Kidney (tissue), 13 donors: ENCODE measurements at regions not wholly inside any gene's neighbourhood (a gene's known extent, or its start where the extent isn't known, plus 50 kb on each side); places are given as distances from the start of the nearest gene placed in this dataset.
A peak's percentile ranks its signal among the peaks of the same experiment; 100 is the strongest.

Experiments
- DNase-seq, 5 donors: peaks; one replicate each; pipeline ENCODE4 v3.0.0-alpha.2; 2013 to 2020
- FAIRE-seq: peaks from 2 replicates; lab custom pipeline; 2012; peaks lifted over from hg19 to GRCh38; lab: Jason Lieb, UNC
- H3K27ac ChIP-seq, 2 donors: one replicate each; pipeline ENCODE4 v1.7.0; 2013; ENCODE audit warnings: low read depth in 2 of 2, low read length in 2 of 2, inconsistent platforms in 1 of 2
- H3K27me3 ChIP-seq: one replicate; pipeline ENCODE4 v1.7.1; 2013; ENCODE audit warnings: low read length, inconsistent platforms; ENCODE audit not compliant: control insufficient read depth, insufficient read depth
- H3K36me3 ChIP-seq, 3 donors: one replicate each; pipeline versions ENCODE4 v1.7.0 to v1.7.1; 2013; ENCODE audit warnings: low read length in 3 of 3, control low read depth in 1 of 3, inconsistent platforms in 1 of 3; ENCODE audit not compliant: insufficient read depth in 3 of 3, control insufficient read depth in 2 of 3
- H3K4me1 ChIP-seq, 3 donors: one replicate each; pipeline versions ENCODE4 v1.7.0 to v1.7.1; 2013; ENCODE audit warnings: low read length in 3 of 3, inconsistent platforms in 1 of 3, low read depth in 1 of 3; ENCODE audit not compliant: control insufficient read depth in 2 of 3, insufficient read depth in 2 of 3
- H3K4me3 ChIP-seq, 3 donors: one replicate each; pipeline versions ENCODE4 v1.7.0 to v1.8.1; 2013; ENCODE audit warnings: low read length in 3 of 3, control low read depth in 1 of 3, inconsistent platforms in 1 of 3
- H3K9ac ChIP-seq, 3 donors: one replicate each; pipeline versions ENCODE4 v1.7.0 to v1.7.1; 2013; ENCODE audit warnings: low read length in 3 of 3, control low read depth in 1 of 3, inconsistent platforms in 1 of 3
- H3K9me3 ChIP-seq, 3 donors: one replicate each; pipeline versions ENCODE4 v1.7.0 to v1.7.1; 2013; ENCODE audit warnings: low read length in 3 of 3, control low read depth in 1 of 3, inconsistent platforms in 1 of 3; ENCODE audit not compliant: control insufficient read depth in 2 of 3, insufficient read depth in 1 of 3
- CTCF ChIP-seq: IDR thresholded peaks from 3 replicates; pipeline ENCODE4 v1.5.1; 2012; ENCODE audit warnings: mild to moderate bottlenecking, moderate library complexity, borderline replicate concordance; ENCODE audit not compliant: insufficient read depth; ENCODE audit errors: extremely low read depth
- intact Hi-C: fragments of 100-400 bp; cut with DNase I; formaldehyde crosslinking; loops from one replicate; pipeline ENCODE4 v1.11.1; 2022
- donor health status: control.
- donor health status: control.
- donor health status: control.
- donor health status: control.
- donor health status: control.
- donor health status: DM: yes; HTN: yes; CAD: no.
- donor health status: Normal renal cell carcinoma (clear cell type).

GRCh38 chr13:84934911-84935310, 864.3 kb downstream of the SLITRK6 start:
- Histone ChIP-seq H3K27me3 (no peaks in the 10 kb centered on the region), H3K9me3 (no peaks in the 10 kb centered on the region), H3K4me1 (no peaks in the 10 kb centered on the region), H3K4me3 (no peak overlapping the region), H3K27ac (no peak overlapping the region), H3K36me3 (no peaks in the 10 kb centered on the region), H3K9ac (no peak overlapping the region)
- DNase-seq (no peak), FAIRE-seq (no peak)
- intact Hi-C loops, result no loop called here
- no peak for TF ChIP-seq CTCF

DNA sequence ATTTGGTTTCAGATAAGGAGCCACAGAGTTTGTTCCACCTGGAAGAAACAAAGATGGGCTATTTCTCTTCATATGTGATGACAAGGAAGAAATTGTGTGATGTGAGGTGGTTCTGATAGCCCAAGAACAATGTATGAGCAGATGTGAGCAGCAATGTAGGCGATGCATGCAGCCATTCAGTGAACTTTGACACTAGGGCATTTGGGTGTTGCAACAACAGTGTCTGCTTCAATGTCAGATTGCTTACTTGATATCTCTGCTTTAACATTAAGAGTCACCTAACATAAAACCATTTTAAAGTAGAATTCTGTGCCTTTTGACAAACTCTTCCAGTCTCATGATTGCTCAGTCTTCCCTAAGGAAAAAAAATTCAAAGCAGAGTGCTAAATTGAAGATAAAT, 865.4 kb downstream of the SLITRK6 start:
- intact Hi-C loops, result no loop called here
- DNase-seq (no peak), FAIRE-seq (no peak)
- H3K27me3 ChIP-seq, result no peaks in the 10 kb centered on the region
- no peak for TF ChIP-seq CTCF
- H3K9ac ChIP-seq, result no peak overlapping the region
- no peak overlapping the region for H3K27ac ChIP-seq
- no peaks in the 10 kb centered on the region for H3K4me1 ChIP-seq
- H3K36me3 ChIP-seq, result no peaks in the 10 kb centered on the region
- H3K9me3 ChIP-seq, result no peaks in the 10 kb centered on the region
- H3K4me3 ChIP-seq, result no peak overlapping the region

DNA sequence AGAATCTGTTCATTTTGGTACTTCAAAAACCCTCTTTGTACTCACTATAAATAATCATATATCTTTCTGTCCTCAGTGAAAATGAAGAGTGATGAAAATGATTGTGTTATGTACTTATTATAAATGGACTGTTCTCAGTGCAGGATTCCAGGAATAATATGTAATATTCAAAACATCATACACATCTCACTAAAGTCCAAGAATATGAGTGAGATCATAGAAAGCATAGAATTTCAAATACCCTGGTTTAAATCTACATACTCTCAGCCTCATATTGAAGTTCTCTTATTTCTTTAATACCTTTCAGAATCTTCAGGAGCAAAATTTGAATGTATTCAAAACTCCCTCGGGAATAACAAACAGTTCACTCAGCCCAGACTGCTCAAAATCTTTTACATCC, 868.0 kb downstream of the SLITRK6 start:
- FAIRE-seq (no peak), DNase-seq (no peak)
- no peaks in the 10 kb centered on the region for H3K36me3 ChIP-seq
- TF ChIP-seq CTCF, result no peak
- no peak overlapping the region for H3K27ac ChIP-seq
- no peaks in the 10 kb centered on the region for H3K9me3 ChIP-seq
- no peak overlapping the region for H3K4me3 ChIP-seq
- no peaks in the 10 kb centered on the region for H3K4me1 ChIP-seq
- H3K27me3 ChIP-seq, result no peaks in the 10 kb centered on the region
- H3K9ac ChIP-seq, result no peak overlapping the region
- intact Hi-C loops, result no loop called here

- no peak for TF ChIP-seq CTCF
- no peak for FAIRE-seq
- intact Hi-C loops, result no loop called here
These were observed 871.6 kb downstream of the SLITRK6 start for GRCh38 chr13:84927442-84928169.

More at GRCh38 chr13:84927442-84928169, 871.6 kb downstream of the SLITRK6 start:
- DNase-seq, result peak in 1 of 5 donors; percentile 45
- Histone ChIP-seq H3K4me3 (no peak overlapping the region), H3K36me3 (no peaks in the 10 kb centered on the region), H3K4me1 (no peaks in the 10 kb centered on the region), H3K9me3 (no peaks in the 10 kb centered on the region), H3K9ac (no peak overlapping the region), H3K27ac (no peak overlapping the region), H3K27me3 (no peaks in the 10 kb centered on the region)
